ENCODE measurements at regions not wholly inside any gene's neighbourhood (a gene's known extent, or its start where the extent isn't known, plus 50 kb on each side); places are given as distances from the start of the nearest gene placed in this dataset.

DNA sequence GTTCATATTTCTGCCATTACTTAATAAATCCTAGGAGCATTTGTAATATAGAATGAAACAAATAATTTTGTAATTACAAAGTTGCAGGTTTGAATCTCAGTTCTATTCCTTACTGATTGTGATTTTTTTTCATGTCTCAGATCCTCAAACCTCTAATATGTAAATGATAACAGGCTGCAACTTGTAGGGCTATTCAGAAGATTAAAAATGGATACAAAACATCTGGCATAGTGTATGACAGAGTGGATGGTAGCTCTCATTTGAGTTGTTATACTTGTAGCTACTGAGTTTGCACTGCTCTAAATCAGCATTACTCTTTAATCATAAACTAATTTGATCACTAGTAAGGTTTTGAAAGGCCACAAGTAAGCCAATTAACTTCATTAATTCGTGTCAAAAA is 406.3 kb upstream of the MGAT4C start:
- TF ChIP-seq POLR2A (IDR thresholded peaks at IDR 0.05): no peak
- TF ChIP-seq, protein P1, sequence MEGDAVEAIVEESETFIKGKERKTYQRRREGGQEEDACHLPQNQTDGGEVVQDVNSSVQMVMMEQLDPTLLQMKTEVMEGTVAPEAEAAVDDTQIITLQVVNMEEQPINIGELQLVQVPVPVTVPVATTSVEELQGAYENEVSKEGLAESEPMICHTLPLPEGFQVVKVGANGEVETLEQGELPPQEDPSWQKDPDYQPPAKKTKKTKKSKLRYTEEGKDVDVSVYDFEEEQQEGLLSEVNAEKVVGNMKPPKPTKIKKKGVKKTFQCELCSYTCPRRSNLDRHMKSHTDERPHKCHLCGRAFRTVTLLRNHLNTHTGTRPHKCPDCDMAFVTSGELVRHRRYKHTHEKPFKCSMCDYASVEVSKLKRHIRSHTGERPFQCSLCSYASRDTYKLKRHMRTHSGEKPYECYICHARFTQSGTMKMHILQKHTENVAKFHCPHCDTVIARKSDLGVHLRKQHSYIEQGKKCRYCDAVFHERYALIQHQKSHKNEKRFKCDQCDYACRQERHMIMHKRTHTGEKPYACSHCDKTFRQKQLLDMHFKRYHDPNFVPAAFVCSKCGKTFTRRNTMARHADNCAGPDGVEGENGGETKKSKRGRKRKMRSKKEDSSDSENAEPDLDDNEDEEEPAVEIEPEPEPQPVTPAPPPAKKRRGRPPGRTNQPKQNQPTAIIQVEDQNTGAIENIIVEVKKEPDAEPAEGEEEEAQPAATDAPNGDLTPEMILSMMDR (IDR thresholded peaks at IDR 0.05): no peak
